OCI-LY1 (cell line): ENCODE measurements at regions not wholly inside any gene's neighbourhood (a gene's known extent, or its start where the extent isn't known, plus 50 kb on each side); places are given as distances from the start of the nearest gene placed in this dataset.

Experiments used
- H2AFZ ChIP-seq: fragments of 200-600 bp; sonication (generic), shearing (Covaris generic); 2 replicates; pipeline ENCODE4 v1.6.0; 2014; ENCODE audit warnings: antibody characterized with exemption, mild to moderate bottlenecking, low read length
- H3F3A ChIP-seq: fragments of 200-600 bp; sonication (generic), shearing (Covaris generic); 2 replicates; pipeline ENCODE4 v1.6.0; 2014; ENCODE audit warnings: mild to moderate bottlenecking, antibody characterized with exemption, low read length, moderate library complexity; ENCODE audit not compliant: insufficient read depth
- H3K27ac ChIP-seq: fragments of 200-600 bp; sonication (generic); 2 replicates; pipeline ENCODE4 v1.5.1; 2014; ENCODE audit warnings: low read length, mixed run types, mild to moderate bottlenecking, low read depth; ENCODE audit not compliant: poor library complexity, severe bottlenecking
- H3K27me3 ChIP-seq: fragments of 200-600 bp; sonication (generic); 2 replicates; pipeline ENCODE4 v1.6.0; 2014; ENCODE audit warnings: antibody characterized with exemption, mild to moderate bottlenecking, low read length, moderate library complexity; ENCODE audit not compliant: insufficient read depth
- H3K36me3 ChIP-seq: fragments of 200-600 bp; sonication (generic); 2 replicates; pipeline ENCODE4 v1.6.1; 2014; ENCODE audit warnings: mild to moderate bottlenecking, antibody characterized with exemption, low read length, moderate library complexity, mixed read lengths; ENCODE audit not compliant: insufficient read depth
- H3K4me1 ChIP-seq: fragments of 200-600 bp; sonication (generic); 2 replicates; pipeline ENCODE4 v1.5.1; 2014; ENCODE audit warnings: mild to moderate bottlenecking, low read length, moderate library complexity; ENCODE audit not compliant: insufficient read depth, severe bottlenecking
- H3K4me2 ChIP-seq: fragments of 200-600 bp; sonication (generic), shearing (Covaris generic); 2 replicates; pipeline ENCODE4 v1.6.1; 2014; ENCODE audit warnings: low read length
- H3K4me3 ChIP-seq: fragments of 200-600 bp; sonication (generic); 2 replicates; pipeline ENCODE4 v1.5.1; 2014; ENCODE audit warnings: low read length, low read depth, mild to moderate bottlenecking, mixed read lengths; ENCODE audit not compliant: poor library complexity, severe bottlenecking
- H3K79me2 ChIP-seq: fragments of 200-600 bp; shearing (Covaris generic); 2 replicates; pipeline ENCODE4 v1.6.1; 2016; ENCODE audit warnings: mixed run types, low read length, mixed read lengths; ENCODE audit not compliant: insufficient read depth
- H3K9ac ChIP-seq: fragments of 200-600 bp; sonication (generic), shearing (Covaris generic); 2 replicates; pipeline ENCODE4 v1.6.1; 2014; ENCODE audit warnings: mild to moderate bottlenecking, low read length, mixed read lengths
- H3K9me2 ChIP-seq: fragments of 200-600 bp; sonication (generic), shearing (Covaris generic); 2 replicates; pipeline ENCODE4 v1.6.1; 2014; ENCODE audit warnings: low read depth, mild to moderate bottlenecking, low read length, mixed read lengths
- H3K9me3 ChIP-seq: fragments of 200-600 bp; shearing (Covaris generic); 2 replicates; pipeline ENCODE4 v1.6.1; 2014; ENCODE audit warnings: low read length, mixed read lengths
- H4K20me1 ChIP-seq: fragments of 200-600 bp; sonication (generic), shearing (Covaris generic); 2 replicates; pipeline ENCODE4 v1.6.0; 2016; ENCODE audit warnings: mild to moderate bottlenecking, low read length; ENCODE audit not compliant: insufficient read depth
- CTCF ChIP-seq: fragments of 200-600 bp; sonication (generic), shearing (Covaris generic); IDR thresholded peaks from 2 replicates; pipeline ENCODE4 v1.5.1; 2017; ENCODE audit warnings: mild to moderate bottlenecking, antibody characterized with exemption, low read length, moderate library complexity, mixed read lengths
- EZH2 ChIP-seq: fragments of 200-600 bp; sonication (generic), shearing (Covaris generic); IDR thresholded peaks from 2 replicates; pipeline ENCODE4 v1.8.0; 2017; ENCODE audit warnings: borderline replicate concordance, mixed run types, mild to moderate bottlenecking, antibody characterized with exemption, low read length, moderate library complexity, mixed read lengths

DNA sequence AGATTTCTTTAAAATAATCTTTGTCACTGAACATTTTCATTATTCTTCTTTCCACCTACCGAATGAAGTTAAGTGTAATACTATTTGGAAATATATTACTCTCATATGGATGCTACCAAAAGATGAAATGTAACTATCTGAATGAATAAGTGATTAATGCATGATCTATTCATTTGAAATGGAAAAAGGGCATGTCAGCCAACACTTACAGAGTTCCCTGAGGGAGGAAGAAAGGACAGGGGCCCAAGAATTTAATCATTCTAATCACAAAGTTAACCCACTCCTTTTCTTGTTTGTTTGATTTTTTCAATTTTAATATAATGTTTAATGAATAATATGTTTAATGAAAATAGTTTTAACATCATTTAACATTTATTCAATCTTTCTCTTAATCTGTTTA is 129.4 kb downstream of the ZC3H11B start:
- H3K79me2 ChIP-seq: no peaks in the 10 kb centered on the region
- no peak overlapping the region for H3K4me2 ChIP-seq
- no peaks in the 10 kb centered on the region for H3K9me3 ChIP-seq
- H3K9ac ChIP-seq: no peak overlapping the region
- no peaks in the 10 kb centered on the region for H4K20me1 ChIP-seq
- no peak overlapping the region for H3K4me3 ChIP-seq
- H2AFZ ChIP-seq: no peak overlapping the region
- no peaks in the 10 kb centered on the region for H3F3A ChIP-seq
- no peak for TF ChIP-seq EZH2
- no peak for TF ChIP-seq CTCF
- no peaks in the 10 kb centered on the region for H3K4me1 ChIP-seq
- H3K36me3 ChIP-seq: no peaks in the 10 kb centered on the region
- H3K27ac ChIP-seq: no peak overlapping the region
- H3K9me2 ChIP-seq: no peaks in the 10 kb centered on the region
- no peaks in the 10 kb centered on the region for H3K27me3 ChIP-seq

GRCh38 chr1:219480011-219480410 is 132.9 kb downstream of the ZC3H11B start:
- Histone ChIP-seq H2AFZ (no peak overlapping the region), H4K20me1 (no peaks in the 10 kb centered on the region), H3K9me3 (no peaks in the 10 kb centered on the region), H3K27me3 (no peaks in the 10 kb centered on the region), H3F3A (no peaks in the 10 kb centered on the region), H3K4me2 (no peak overlapping the region), H3K4me3 (no peak overlapping the region), H3K27ac (no peak overlapping the region), H3K36me3 (no peaks in the 10 kb centered on the region), H3K79me2 (no peaks in the 10 kb centered on the region), H3K4me1 (no peaks in the 10 kb centered on the region), H3K9ac (no peak overlapping the region), H3K9me2 (no peaks in the 10 kb centered on the region)
- TF ChIP-seq EZH2 (no peak), CTCF (no peak)

DNA sequence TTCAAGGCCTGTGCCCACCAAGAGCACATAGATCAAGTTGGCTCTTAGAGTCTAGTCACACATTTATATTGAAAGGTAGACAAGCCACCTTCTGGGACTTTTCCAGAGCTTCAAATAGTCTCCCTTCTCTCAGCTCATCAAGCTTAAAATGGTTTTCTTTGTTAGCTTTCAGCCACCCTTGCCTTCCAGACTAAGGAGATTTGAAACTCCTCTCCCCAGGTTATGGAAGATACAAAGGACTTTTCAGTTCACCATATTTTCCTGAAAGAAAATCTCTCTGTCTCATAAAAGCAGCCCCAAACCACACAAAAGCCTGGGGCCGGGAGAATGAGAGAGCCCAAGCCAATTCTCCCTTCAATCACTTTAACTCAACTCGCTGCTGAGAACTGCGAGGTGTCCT is 134.1 kb downstream of the ZC3H11B start:
- Histone ChIP-seq H3K4me1 (no peaks in the 10 kb centered on the region), H3K27me3 (no peaks in the 10 kb centered on the region), H3K79me2 (no peaks in the 10 kb centered on the region), H3K36me3 (no peaks in the 10 kb centered on the region), H4K20me1 (no peaks in the 10 kb centered on the region), H3K9me2 (no peaks in the 10 kb centered on the region), H2AFZ (no peak overlapping the region), H3K9me3 (no peaks in the 10 kb centered on the region), H3K27ac (no peak overlapping the region), H3K4me2 (no peak overlapping the region), H3K4me3 (no peak overlapping the region), H3K9ac (no peak overlapping the region), H3F3A (no peaks in the 10 kb centered on the region)
- TF ChIP-seq EZH2 (no peak), CTCF (no peak)
